K562 (cell line): ENCODE measurements at regions not wholly inside any gene's neighbourhood (a gene's known extent, or its start where the extent isn't known, plus 50 kb on each side); places are given as distances from the start of the nearest gene placed in this dataset.
A peak's percentile ranks its signal among the peaks of the same experiment; 100 is the strongest.

Experiments
- ATAC-seq: fragments of 200-7000 bp; cut with Tn5 transposase; 3 replicates; pipeline ENCODE4 v1.9.1; 2020; ENCODE audit warnings: moderate library complexity
- BruUV-seq: library from RNA; stranded (reverse); fragments of 400-500 nt; replicated peaks from 2 replicates; lab custom pipeline; 2021; lab: Mats Ljungman, UMichigan
- CTCF ChIA-PET: fragments of 300-600 bp; formaldehyde crosslinking; extraction: SDS; loops from one replicate; lab custom pipeline; 2021; ENCODE audit warnings: low intra/inter-chr PET ratio; lab: Yijun Ruan, JAX
- POLR2A ChIA-PET: fragments of 300-600, 350-650 bp; sonication (Branson Sonifier 250); formaldehyde crosslinking; extraction: SDS; loops from one replicate; lab custom pipeline; 2021; ENCODE audit warnings: antibody characterized with exemption, inconsistent platforms; lab: Yijun Ruan, JAX
- DNase-seq, 4 experiments: peaks; one replicate each; pipeline versions ENCODE4 v3.0.0 to v3.0.0-alpha.2; 2011 to 2018; ENCODE audit warnings: low spot score in 3 of 4, mixed read lengths in 3 of 4; ENCODE audit errors: extremely low read depth in 1 of 4
- FAIRE-seq: peaks from 2 replicates; lab custom pipeline; 2011; peaks lifted over from hg19 to GRCh38; lab: Jason Lieb, UNC
- H2AFZ ChIP-seq: 2 replicates; pipeline ENCODE4 v1.6.0; 2011; ENCODE audit warnings: low read depth, low read length, control low read depth, inconsistent platforms
- H3K27ac ChIP-seq: fragments of 200-600 bp; 3 replicates; pipeline ENCODE4 v1.8.0; 2011; ENCODE audit warnings: low read depth, mild to moderate bottlenecking, control low read depth, inconsistent platforms, low read length, moderate library complexity, mixed read lengths; ENCODE audit errors: extremely low read depth
- H3K27me3 ChIP-seq, 2 experiments: fragments of 300-600 bp in 1 of 2; 2 replicates in 1 of 2; 3 replicates in 1 of 2; pipeline versions ENCODE4 v1.6.0 to v1.8.0; 2011; ENCODE audit warnings: inconsistent platforms in 2 of 2, low read length in 2 of 2, mild to moderate bottlenecking in 1 of 2, mixed read lengths in 1 of 2, moderate library complexity in 1 of 2; ENCODE audit not compliant: control insufficient read depth in 2 of 2, insufficient read depth in 2 of 2
- H3K36me3 ChIP-seq: fragments of 300-600 bp; 3 replicates; pipeline ENCODE4 v1.8.0; 2011; ENCODE audit warnings: mild to moderate bottlenecking, low read length, inconsistent platforms; ENCODE audit not compliant: control insufficient read depth, insufficient read depth
- H3K4me1 ChIP-seq, 2 experiments: fragments of 200-600 bp in 1 of 2; replicated peaks in 1 of 2; 2 replicates in 1 of 2; 3 replicates in 1 of 2; pipeline versions ENCODE4 v1.5.1 to v1.8.0; 2011; ENCODE audit warnings: inconsistent platforms in 2 of 2, low read length in 2 of 2, mild to moderate bottlenecking in 1 of 2, mixed read lengths in 1 of 2, moderate library complexity in 1 of 2; ENCODE audit not compliant: control insufficient read depth in 2 of 2, insufficient read depth in 2 of 2
- H3K4me2 ChIP-seq: 2 replicates; pipeline ENCODE4 v1.6.1; 2011; ENCODE audit warnings: low read length, control low read depth, inconsistent platforms, mixed read lengths; ENCODE audit not compliant: insufficient read depth
- H3K4me3 ChIP-seq: fragments of 200-600 bp; sonication (generic), shearing (Covaris generic); 2 replicates; pipeline ENCODE4 v1.5.1; 2016; ENCODE audit warnings: control low read depth, inconsistent platforms
- H3K79me2 ChIP-seq: fragments of 200-600 bp; 3 replicates; pipeline ENCODE4 v1.8.0; 2011; ENCODE audit warnings: low read length, inconsistent platforms; ENCODE audit not compliant: control insufficient read depth, insufficient read depth
- H3K9ac ChIP-seq, 2 experiments: 2 replicates each; pipeline versions ENCODE4 v1.6.0 to v1.6.1; 2011; ENCODE audit warnings: low read depth in 2 of 2, low read length in 2 of 2, control low read depth in 1 of 2, inconsistent platforms in 1 of 2, mild to moderate bottlenecking in 1 of 2, mixed read lengths in 1 of 2; ENCODE audit not compliant: insufficient read depth in 1 of 2
- H3K9me1 ChIP-seq: one replicate; pipeline ENCODE4 v1.6.0; 2011; ENCODE audit warnings: inconsistent platforms, mild to moderate bottlenecking, low read length, moderate library complexity; ENCODE audit not compliant: control insufficient read depth, insufficient read depth
- H3K9me3 ChIP-seq: replicated peaks from 2 replicates; pipeline ENCODE4 v1.5.1; 2011; ENCODE audit warnings: low read depth, low read length, inconsistent platforms; ENCODE audit not compliant: control insufficient read depth, insufficient read depth
- H4K20me1 ChIP-seq: replicated peaks from 2 replicates; pipeline ENCODE4 v1.6.1; 2011; ENCODE audit warnings: low read length, inconsistent platforms, mixed read lengths; ENCODE audit not compliant: control insufficient read depth, insufficient read depth
- C11orf30 ChIP-seq: fragments of 450-650 bp; IDR thresholded peaks from 2 replicates; pipeline ENCODE4 v1.6.1; 2016; ENCODE audit warnings: low read depth, mild to moderate bottlenecking
- DDX20 ChIP-seq: fragments of 450-650 bp; IDR thresholded peaks from 2 replicates; pipeline ENCODE4 v1.6.1; 2016; ENCODE audit warnings: missing genetic modification characterization, low read depth, mild to moderate bottlenecking, missing compliant biosample characterization, moderate library complexity
- MAFF ChIP-seq: IDR thresholded peaks from 2 replicates; pipeline ENCODE4 v1.6.1; 2012; ENCODE audit warnings: low read length, improper control_type of control experiment
- MIER1 ChIP-seq: fragments of 450-650 bp; IDR thresholded peaks from 2 replicates; pipeline ENCODE4 v1.6.1; 2016; ENCODE audit warnings: antibody characterized with exemption, mild to moderate bottlenecking, low read depth
- PHB2 ChIP-seq: fragments of 450-650 bp; IDR thresholded peaks from 2 replicates; pipeline ENCODE4 v1.6.1; 2017; ENCODE audit warnings: low read depth
- RBM14 ChIP-seq: fragments of 200-400 bp; formaldehyde crosslinking; IDR thresholded peaks from 2 replicates; pipeline ENCODE4 v1.6.1; 2018; ENCODE audit warnings: low read depth, mild to moderate bottlenecking, low read length, moderate library complexity, borderline replicate concordance; ENCODE audit not compliant: insufficient read depth
- SPI1 ChIP-seq: IDR thresholded peaks from 2 replicates; pipeline ENCODE4 v1.6.1; 2011; ENCODE audit warnings: low read depth, low read length, control low read depth, borderline replicate concordance
- TAF7 ChIP-seq: fragments of 450-650 bp; IDR thresholded peaks from 2 replicates; pipeline ENCODE4 v1.6.1; 2016; ENCODE audit warnings: missing genetic modification characterization, missing compliant biosample characterization
- TFAM ChIP-seq: fragments of 250-450 bp; sonication (Bioruptor Pico); conservative IDR thresholded peaks from 2 replicates; pipeline ENCODE4 v1.5.0; 2021; ENCODE audit warnings: mild to moderate bottlenecking, moderate library complexity
- ZNF316 ChIP-seq: fragments of 450-650 bp; IDR thresholded peaks from 2 replicates; pipeline ENCODE4 v1.6.1; 2016
- ZNF436 ChIP-seq: fragments of 250-450, 450-650 bp; sonication (Bioruptor Pico); formaldehyde crosslinking; IDR thresholded peaks from 2 replicates; pipeline ENCODE4 v1.7.0; 2020; ENCODE audit warnings: mild to moderate bottlenecking
- WGBS: fragments of 100-300 bp; shearing (Covaris generic); methylation state at CpG from one replicate; pipeline ENCODE4 v1.1.6; 2016; ENCODE audit warnings: low coverage, mixed read lengths; ENCODE audit not compliant: insufficient coverage; ENCODE audit errors: missing lambda C conversion rate; 5-methylcytosine and 5-hydroxymethylcytosine counted together
- in situ Hi-C: fragments of 300-500 bp; cut with MboI; formaldehyde crosslinking; loops from 4 replicates; pipeline ENCODE4 v1.15.0; 2018; ENCODE audit warnings: inconsistent platforms, mixed read lengths
- intact Hi-C: fragments of 100-400 bp; cut with micrococcal nuclease; formaldehyde crosslinking; loops from 2 replicates; pipeline ENCODE4 v1.14.2; 2022
- TF ChIP-seq, protein P1 (sequence below): fragments of 450-650 bp; IDR thresholded peaks from 2 replicates; pipeline ENCODE4 v1.7.0; 2016; ENCODE audit warnings: borderline replicate concordance
- TF ChIP-seq, protein P2 (sequence below): fragments of 250-450 bp; sonication (Bioruptor Pico); IDR thresholded peaks from 2 replicates; pipeline ENCODE4 v1.4.0; 2020; ENCODE audit warnings: mild to moderate bottlenecking, moderate library complexity

DNA sequence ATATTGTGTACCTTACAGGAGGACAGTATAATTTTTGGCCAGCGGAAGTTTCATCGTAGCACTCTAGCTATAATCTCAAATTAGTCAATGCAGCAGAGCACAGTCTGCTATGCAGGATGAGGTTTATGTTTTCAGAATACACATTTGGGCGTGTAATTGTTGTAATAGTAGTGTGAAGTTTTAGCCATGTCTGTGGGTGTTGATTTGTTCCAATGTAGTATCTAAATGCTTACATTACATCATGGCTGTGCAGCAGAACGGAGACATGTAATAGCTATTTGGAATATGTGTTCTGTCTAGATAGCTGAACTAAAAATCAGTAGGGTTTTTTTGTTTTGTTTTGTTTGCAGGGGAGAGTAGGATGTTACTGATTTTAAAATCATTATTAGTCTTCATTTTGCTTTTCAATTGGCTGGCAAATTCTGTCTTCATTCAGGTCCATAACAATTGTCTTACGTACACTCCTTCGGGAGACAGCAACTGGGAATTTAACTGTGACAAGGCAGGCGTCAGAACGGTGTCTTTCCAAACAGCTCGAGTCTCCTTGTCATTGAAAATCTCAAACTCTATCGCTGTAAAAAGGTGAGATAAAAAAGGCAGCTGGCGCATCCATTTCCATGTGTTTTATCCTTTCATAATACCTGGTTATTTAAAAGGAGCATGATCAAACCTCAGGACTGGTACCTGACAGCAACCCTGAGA lies 65.1 kb upstream of the CDH4 start (continued):
- no peak for TF ChIP-seq ZNF436 (CRISPR knock-in tag)
- TF ChIP-seq, protein P1, sequence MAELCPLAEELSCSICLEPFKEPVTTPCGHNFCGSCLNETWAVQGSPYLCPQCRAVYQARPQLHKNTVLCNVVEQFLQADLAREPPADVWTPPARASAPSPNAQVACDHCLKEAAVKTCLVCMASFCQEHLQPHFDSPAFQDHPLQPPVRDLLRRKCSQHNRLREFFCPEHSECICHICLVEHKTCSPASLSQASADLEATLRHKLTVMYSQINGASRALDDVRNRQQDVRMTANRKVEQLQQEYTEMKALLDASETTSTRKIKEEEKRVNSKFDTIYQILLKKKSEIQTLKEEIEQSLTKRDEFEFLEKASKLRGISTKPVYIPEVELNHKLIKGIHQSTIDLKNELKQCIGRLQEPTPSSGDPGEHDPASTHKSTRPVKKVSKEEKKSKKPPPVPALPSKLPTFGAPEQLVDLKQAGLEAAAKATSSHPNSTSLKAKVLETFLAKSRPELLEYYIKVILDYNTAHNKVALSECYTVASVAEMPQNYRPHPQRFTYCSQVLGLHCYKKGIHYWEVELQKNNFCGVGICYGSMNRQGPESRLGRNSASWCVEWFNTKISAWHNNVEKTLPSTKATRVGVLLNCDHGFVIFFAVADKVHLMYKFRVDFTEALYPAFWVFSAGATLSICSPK: no peak
- TF ChIP-seq MIER1: no peak

DNA sequence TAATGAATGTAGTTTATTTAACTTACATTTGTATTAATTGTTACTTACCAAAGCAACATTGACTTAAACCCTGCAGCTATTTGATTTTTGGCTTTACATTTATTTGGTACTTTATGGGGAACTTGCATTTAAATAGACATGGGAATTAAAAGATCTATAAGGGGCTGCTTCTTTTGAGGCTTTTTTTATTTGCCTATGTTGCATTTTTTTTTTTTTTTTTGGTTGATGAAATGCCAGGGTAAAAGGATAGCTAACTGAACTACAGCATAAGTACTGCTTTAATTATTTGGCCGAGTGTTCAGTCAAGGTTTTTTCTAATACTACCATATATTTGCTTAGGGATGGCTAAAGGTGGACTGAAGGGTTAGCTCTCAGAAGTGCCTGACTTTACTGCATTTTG lies 62.5 kb upstream of the CDH4 start:
- CTCF ChIA-PET: no interaction called here
- no TSS peak for BruUV-seq
- Histone ChIP-seq H4K20me1 (no peaks in the 10 kb centered on the region), H3K27me3 (peaks cover 3 to 12% of the 10 kb centered on the region in 2 experiments; a peak in 2 of 5 replicates), H3K4me3 (no peak overlapping the region), H3K27ac (no peak overlapping the region), H3K9ac (no peak overlapping the region), H2AFZ (no peak overlapping the region), H3K9me3 (no peaks in the 10 kb centered on the region), H3K79me2 (no peaks in the 10 kb centered on the region), H3K4me2 (no peak overlapping the region), H3K4me1 (no peaks in the 10 kb centered on the region), H3K9me1 (no peaks in the 10 kb centered on the region), H3K36me3 (no peaks in the 10 kb centered on the region)
- ATAC-seq: no peak
- in situ Hi-C loops (no loop called here), intact Hi-C loops (no loop called here)
- FAIRE-seq: no peak
- TF ChIP-seq SPI1: no peak
- TF ChIP-seq MAFF: 0 out of 2 replicates have a peak, but pooled peaks have one; percentile 14
- TF ChIP-seq PHB2: no peak
- no peak for TF ChIP-seq TFAM (CRISPR knock-in tag)
- no peak for TF ChIP-seq DDX20 (tag)
- peak; percentile 12; the same call in 1 of the 2 replicates for TF ChIP-seq C11orf30
- no peak for TF ChIP-seq RBM14
- no peak for TF ChIP-seq TAF7 (tag)
- TF ChIP-seq, protein P2, sequence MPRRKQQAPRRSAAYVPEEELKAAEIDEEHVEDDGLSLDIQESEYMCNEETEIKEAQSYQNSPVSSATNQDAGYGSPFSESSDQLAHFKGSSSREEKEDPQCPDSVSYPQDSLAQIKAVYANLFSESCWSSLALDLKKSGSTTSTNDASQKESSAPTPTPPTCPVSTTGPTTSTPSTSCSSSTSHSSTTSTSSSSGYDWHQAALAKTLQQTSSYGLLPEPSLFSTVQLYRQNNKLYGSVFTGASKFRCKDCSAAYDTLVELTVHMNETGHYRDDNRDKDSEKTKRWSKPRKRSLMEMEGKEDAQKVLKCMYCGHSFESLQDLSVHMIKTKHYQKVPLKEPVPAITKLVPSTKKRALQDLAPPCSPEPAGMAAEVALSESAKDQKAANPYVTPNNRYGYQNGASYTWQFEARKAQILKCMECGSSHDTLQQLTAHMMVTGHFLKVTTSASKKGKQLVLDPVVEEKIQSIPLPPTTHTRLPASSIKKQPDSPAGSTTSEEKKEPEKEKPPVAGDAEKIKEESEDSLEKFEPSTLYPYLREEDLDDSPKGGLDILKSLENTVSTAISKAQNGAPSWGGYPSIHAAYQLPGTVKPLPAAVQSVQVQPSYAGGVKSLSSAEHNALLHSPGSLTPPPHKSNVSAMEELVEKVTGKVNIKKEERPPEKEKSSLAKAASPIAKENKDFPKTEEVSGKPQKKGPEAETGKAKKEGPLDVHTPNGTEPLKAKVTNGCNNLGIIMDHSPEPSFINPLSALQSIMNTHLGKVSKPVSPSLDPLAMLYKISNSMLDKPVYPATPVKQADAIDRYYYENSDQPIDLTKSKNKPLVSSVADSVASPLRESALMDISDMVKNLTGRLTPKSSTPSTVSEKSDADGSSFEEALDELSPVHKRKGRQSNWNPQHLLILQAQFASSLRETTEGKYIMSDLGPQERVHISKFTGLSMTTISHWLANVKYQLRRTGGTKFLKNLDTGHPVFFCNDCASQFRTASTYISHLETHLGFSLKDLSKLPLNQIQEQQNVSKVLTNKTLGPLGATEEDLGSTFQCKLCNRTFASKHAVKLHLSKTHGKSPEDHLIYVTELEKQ (CRISPR knock-in tag): no peak
- peak; percentile 65 for TF ChIP-seq ZNF316
- DNase-seq: no peak
- POLR2A ChIA-PET: no interaction called here
- WGBS: no CpG with 5 or more reads among the region's 1 CpG
